Pancreas (tissue), 10 donors: ENCODE measurements at regions not wholly inside any gene's neighbourhood (a gene's known extent, or its start where the extent isn't known, plus 50 kb on each side); places are given as distances from the start of the nearest gene placed in this dataset.

Experiments used
- ATAC-seq, 4 donors: fragments of 200-7000 bp; cut with Tn5 transposase; one replicate each; pipeline versions ENCODE4 v1.8.0 to v1.9.1; 2020; ENCODE audit warnings: mild to moderate bottlenecking in 4 of 4, moderate library complexity in 4 of 4
- DNase-seq, 6 donors: peaks; one replicate each; pipeline ENCODE4 v3.0.0-alpha.2; 2020
- FAIRE-seq: peaks from 2 replicates; lab custom pipeline; 2012; peaks lifted over from hg19 to GRCh38; lab: Jason Lieb, UNC
- H3K27ac ChIP-seq, 4 donors: fragments of 200-600 bp; sonication (generic); 1 replicate in 3 of 4; 2 replicates in 1 of 4; pipeline versions ENCODE4 v1.5.0 to v1.8.0; 2020
- H3K27me3 ChIP-seq, 4 donors: fragments of 200-600 bp; one replicate each; pipeline ENCODE4 v1.8.0; 2021
- H3K36me3 ChIP-seq, 3 donors: fragments of 200-600 bp; sonication (generic) in 1 of 3; one replicate each; pipeline versions ENCODE4 v1.5.0 to v1.8.0; 2020 to 2021
- H3K4me1 ChIP-seq, 3 donors: fragments of 200-600 bp; one replicate each; pipeline ENCODE4 v1.8.0; 2021
- H3K4me3 ChIP-seq, 4 donors: fragments of 200-600 bp; sonication (generic) in 2 of 4; one replicate each; pipeline versions ENCODE4 v1.5.0 to v1.8.0; 2020 to 2021
- H3K9me3 ChIP-seq, 4 donors: fragments of 200-600 bp; one replicate each; pipeline ENCODE4 v1.8.0; 2021
- CTCF ChIP-seq, 4 donors: fragments of 200-600 bp; sonication (generic) in 3 of 4; IDR thresholded peaks; one replicate each; pipeline versions ENCODE4 v1.5.0 to v1.8.0; 2021; ENCODE audit warnings: antibody characterized with exemption in 4 of 4
- WGBS, 2 donors: extraction: QIAGEN DNeasy Blood & Tissue Kit; methylation state at CpG; one replicate each; pipeline ENCODE4 v1.1.7; 2013; 5-methylcytosine and 5-hydroxymethylcytosine counted together
- intact Hi-C, 3 donors: fragments of 100-400 bp; cut with DNase I; formaldehyde crosslinking; loops; one replicate each; pipeline versions ENCODE4 v1.11.1 to v1.14.2; 2022
- donor health status: healthy with polysubstance abuse.
- donor health status: DM: no; HTN: no; CAD: no; lungs with moderate emphysema.
- donor health status: DM: no; HTN: no; CAD: no.
- donor health status: control.
- donor health status: control.
- donor health status: Bipolar disorder and iron deficiency.
- donor health status: DM: yes; HTN: yes; CAD: no.
- donor health status: DM: no; HTN: no; CAD: no.
- donor health status: DM: no; HTN: no; CAD: no.
- donor health status: DM: yes; HTN: yes; CAD: no.

- Histone ChIP-seq H3K4me3 (no peak overlapping the region), H3K4me1 (no peaks in the 10 kb centered on the region), H3K9me3 (no peaks in the 10 kb centered on the region), H3K27me3 (no peaks in the 10 kb centered on the region), H3K36me3 (no peaks in the 10 kb centered on the region), H3K27ac (no peak overlapping the region)
- TF ChIP-seq CTCF (IDR thresholded peaks at IDR 0.05), result no peak
- ATAC-seq (no peak), DNase-seq (no peak), FAIRE-seq (no peak)
- intact Hi-C loops, result no loop called here
- 76% methylated on average over 4 of the region's 4 CpGs for WGBS, 2 donors
Observed at GRCh38 chr11:134543241-134543640, 131.2 kb upstream of the B3GAT1 start.

- 65 to 68% methylated on average over 10 of the region's 10 CpGs for WGBS, 2 donors
- no peaks in the 10 kb centered on the region for H3K9me3 ChIP-seq
- intact Hi-C loops, result no loop called here
- H3K4me1 ChIP-seq, result no peaks in the 10 kb centered on the region
- ATAC-seq (no peak), FAIRE-seq (no peak), DNase-seq (no peak)
- no peak for TF ChIP-seq CTCF (IDR thresholded peaks at IDR 0.05)
- no peaks in the 10 kb centered on the region for H3K36me3 ChIP-seq
- H3K27ac ChIP-seq, result no peak overlapping the region
- H3K4me3 ChIP-seq, result no peak overlapping the region
- H3K27me3 ChIP-seq, result no peaks in the 10 kb centered on the region
Observed at GRCh38 chr11:134542401-134543165, 130.5 kb upstream of the B3GAT1 start.

GRCh38 chr11:134541951-134542350, 129.9 kb upstream of the B3GAT1 start:
- Histone ChIP-seq H3K4me3 (no peak overlapping the region), H3K27ac (no peak overlapping the region), H3K36me3 (no peaks in the 10 kb centered on the region), H3K27me3 (no peaks in the 10 kb centered on the region), H3K9me3 (no peaks in the 10 kb centered on the region), H3K4me1 (no peaks in the 10 kb centered on the region)
- no peak for DNase-seq
- no peak for TF ChIP-seq CTCF (IDR thresholded peaks at IDR 0.05)
- intact Hi-C loops, result no loop called here
- FAIRE-seq, result no peak
- no peak for ATAC-seq
- 77 to 81% methylated on average over 4 of the region's 4 CpGs for WGBS, 2 donors

- FAIRE-seq, result no peak
- Histone ChIP-seq H3K27ac (no peak overlapping the region), H3K36me3 (no peaks in the 10 kb centered on the region), H3K9me3 (no peaks in the 10 kb centered on the region), H3K4me3 (no peak overlapping the region), H3K27me3 (no peaks in the 10 kb centered on the region), H3K4me1 (no peaks in the 10 kb centered on the region)
- intact Hi-C loops, result no loop called here
- 53 to 60% methylated on average over 6 of the region's 6 CpGs for WGBS, 2 donors
- ATAC-seq, result no peak
- no peak for TF ChIP-seq CTCF (IDR thresholded peaks at IDR 0.05)
- no peak for DNase-seq
Observed at GRCh38 chr11:134541355-134541754, 129.3 kb upstream of the B3GAT1 start.

- ATAC-seq (no peak), FAIRE-seq (no peak), DNase-seq (no peak)
- intact Hi-C loops, result no loop called here
- no peak for TF ChIP-seq CTCF (IDR thresholded peaks at IDR 0.05)
- H3K36me3 ChIP-seq, result no peaks in the 10 kb centered on the region
- no peak overlapping the region for H3K4me3 ChIP-seq
- 50 to 63% methylated on average over 4 of the region's 4 CpGs for WGBS, 2 donors
- H3K9me3 ChIP-seq, result no peaks in the 10 kb centered on the region
- no peak overlapping the region for H3K27ac ChIP-seq
- H3K27me3 ChIP-seq, result no peaks in the 10 kb centered on the region
- no peaks in the 10 kb centered on the region for H3K4me1 ChIP-seq
Observed at GRCh38 chr11:134539285-134539684, 127.2 kb upstream of the B3GAT1 start.
